ENCODE measurements at regions not wholly inside any gene's neighbourhood (a gene's known extent, or its start where the extent isn't known, plus 50 kb on each side); places are given as distances from the start of the nearest gene placed in this dataset.
A peak's percentile ranks its signal among the peaks of the same experiment; 100 is the strongest.

DNA sequence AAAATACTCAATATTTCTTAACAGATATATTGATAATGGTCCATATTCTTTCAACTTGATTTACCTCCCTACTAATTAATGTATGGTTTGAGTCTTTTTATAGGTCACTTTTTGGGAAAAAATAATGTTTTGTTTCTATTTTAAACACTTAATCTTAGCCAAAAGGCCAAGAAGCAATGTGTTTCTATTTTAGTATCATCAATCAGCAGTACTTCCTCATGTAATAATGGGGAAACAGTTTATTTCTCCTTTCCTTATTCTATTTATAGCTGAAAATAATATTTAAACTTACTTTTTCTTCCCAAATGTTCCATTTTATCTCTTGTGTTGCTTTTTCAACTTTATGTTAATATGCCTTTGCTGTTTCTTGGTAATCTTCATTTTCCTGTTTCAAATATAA lies 295.1 kb downstream of the ALDH8A1 start:
- intact Hi-C loops (cut with DNase I), result no loop called here
- Histone ChIP-seq H3K4me1 (no peaks in the 10 kb centered on the region), H3K27ac (no peak overlapping the region)

DNA sequence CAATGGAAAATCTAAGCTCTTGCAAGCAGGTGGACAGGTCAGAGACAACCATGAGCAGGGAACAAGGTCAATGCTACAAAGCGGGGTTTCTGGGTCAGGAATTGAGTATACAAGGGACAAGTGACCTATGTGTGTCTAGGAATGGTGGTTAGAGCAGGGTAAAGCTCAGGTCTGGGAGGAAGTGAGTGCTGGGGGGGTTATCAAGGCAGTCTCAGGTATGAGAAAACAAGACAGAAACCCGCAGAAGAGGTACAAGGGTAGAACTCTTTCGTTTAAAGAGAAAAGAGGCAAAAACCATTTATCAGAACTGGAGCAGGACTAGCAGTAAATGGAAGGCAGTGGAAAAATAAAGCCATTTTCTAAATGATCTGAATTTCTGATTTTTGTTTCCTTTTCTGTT lies 298.4 kb downstream of the ALDH8A1 start:
- no peaks in the 10 kb centered on the region for H3K36me3 ChIP-seq
- no peak for DNase-seq
- no peaks in the 10 kb centered on the region for H3K4me1 ChIP-seq
- WGBS, 2 donors, result 92% methylated on average over 3 of the region's 3 CpGs
- H3K4me3 ChIP-seq, result no peak overlapping the region
- TF ChIP-seq POLR2AphosphoS5 (IDR thresholded peaks at IDR 0.05), result no peak
- TF ChIP-seq, protein P1, sequence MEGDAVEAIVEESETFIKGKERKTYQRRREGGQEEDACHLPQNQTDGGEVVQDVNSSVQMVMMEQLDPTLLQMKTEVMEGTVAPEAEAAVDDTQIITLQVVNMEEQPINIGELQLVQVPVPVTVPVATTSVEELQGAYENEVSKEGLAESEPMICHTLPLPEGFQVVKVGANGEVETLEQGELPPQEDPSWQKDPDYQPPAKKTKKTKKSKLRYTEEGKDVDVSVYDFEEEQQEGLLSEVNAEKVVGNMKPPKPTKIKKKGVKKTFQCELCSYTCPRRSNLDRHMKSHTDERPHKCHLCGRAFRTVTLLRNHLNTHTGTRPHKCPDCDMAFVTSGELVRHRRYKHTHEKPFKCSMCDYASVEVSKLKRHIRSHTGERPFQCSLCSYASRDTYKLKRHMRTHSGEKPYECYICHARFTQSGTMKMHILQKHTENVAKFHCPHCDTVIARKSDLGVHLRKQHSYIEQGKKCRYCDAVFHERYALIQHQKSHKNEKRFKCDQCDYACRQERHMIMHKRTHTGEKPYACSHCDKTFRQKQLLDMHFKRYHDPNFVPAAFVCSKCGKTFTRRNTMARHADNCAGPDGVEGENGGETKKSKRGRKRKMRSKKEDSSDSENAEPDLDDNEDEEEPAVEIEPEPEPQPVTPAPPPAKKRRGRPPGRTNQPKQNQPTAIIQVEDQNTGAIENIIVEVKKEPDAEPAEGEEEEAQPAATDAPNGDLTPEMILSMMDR (IDR thresholded peaks at IDR 0.05), result no peak
- no peak for TF ChIP-seq EP300 (IDR thresholded peaks at IDR 0.05)
- H3K9me3 ChIP-seq, result no peaks in the 10 kb centered on the region
- H3K27me3 ChIP-seq, result no peaks in the 10 kb centered on the region
- no peak overlapping the region for H3K27ac ChIP-seq
- intact Hi-C loops (cut with DNase I), result no loop called here

More for the DNA sequence above, 295.1 kb downstream of the ALDH8A1 start:
- TF ChIP-seq POLR2A (IDR thresholded peaks at IDR 0.05) (no peak), POLR2AphosphoS5 (IDR thresholded peaks at IDR 0.05) (no peak), EP300 (IDR thresholded peaks at IDR 0.05) (no peak)
- TF ChIP-seq, protein P1 (IDR thresholded peaks at IDR 0.05), result no peak
- H3K4me3 ChIP-seq, result no peak overlapping the region
- DNase-seq, result no peak
- no peaks in the 10 kb centered on the region for H3K36me3 ChIP-seq
- no peaks in the 10 kb centered on the region for H3K9me3 ChIP-seq
- H3K27me3 ChIP-seq, result no peaks in the 10 kb centered on the region

DNA sequence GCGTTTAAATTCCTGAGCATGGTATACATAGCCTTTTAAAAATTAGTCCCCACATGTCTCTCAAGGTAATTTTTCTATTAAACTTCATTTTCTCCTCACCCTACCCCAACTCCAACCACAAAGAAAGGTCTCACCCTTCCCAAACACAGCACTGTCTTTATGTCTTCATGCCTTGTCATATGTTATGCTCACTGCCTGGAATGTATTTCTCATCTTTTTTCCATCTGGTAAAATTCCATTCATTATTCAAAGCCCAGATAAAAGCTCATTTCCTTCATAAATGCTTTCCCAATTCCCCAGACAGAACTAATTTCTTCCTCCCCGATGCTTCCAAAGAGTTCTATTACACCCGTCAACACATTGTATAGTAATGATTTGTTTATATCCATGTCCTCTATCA lies 302.0 kb downstream of the ALDH8A1 start:
- WGBS, 2 donors, result 94% methylated on average over 3 of the region's 3 CpGs
- Histone ChIP-seq H3K27ac (no peak overlapping the region), H3K4me3 (no peak overlapping the region), H3K36me3 (no peaks in the 10 kb centered on the region), H3K9me3 (no peaks in the 10 kb centered on the region), H3K4me1 (no peaks in the 10 kb centered on the region), H3K27me3 (no peaks in the 10 kb centered on the region)
- intact Hi-C loops (cut with DNase I), result no loop called here
- no peak for DNase-seq
- no peak for TF ChIP-seq POLR2AphosphoS5 (IDR thresholded peaks at IDR 0.05)
- TF ChIP-seq EP300 (IDR thresholded peaks at IDR 0.05), result no peak
- TF ChIP-seq POLR2A (IDR thresholded peaks at IDR 0.05), result no peak
- TF ChIP-seq, protein P1 (IDR thresholded peaks at IDR 0.05), result no peak

DNA sequence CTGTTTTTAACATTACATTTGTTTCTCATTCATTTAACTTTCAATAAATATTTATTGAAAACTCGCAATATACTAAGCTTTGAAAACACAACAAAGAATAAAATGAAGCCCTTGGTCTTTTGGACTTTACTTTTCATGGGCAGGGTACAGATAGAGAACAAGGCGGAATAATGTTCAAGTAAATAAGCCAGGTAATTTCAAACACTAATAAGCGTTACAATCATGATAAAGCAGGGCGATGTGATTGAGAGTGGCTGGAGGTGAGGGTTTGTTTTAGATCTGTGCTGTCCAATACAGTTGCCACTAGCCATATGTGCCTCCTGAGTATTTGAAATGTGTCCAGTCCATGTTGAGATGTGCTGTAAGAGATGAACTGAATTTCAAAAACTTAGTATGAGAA lies 307.1 kb downstream of the ALDH8A1 start:
- Histone ChIP-seq H3K9me3 (no peaks in the 10 kb centered on the region), H3K27ac (no peak overlapping the region), H3K4me1 (peaks cover 0 to 12% (median 7%) of the 10 kb centered on the region in 4 donors), H3K4me3 (no peak overlapping the region), H3K27me3 (no peaks in the 10 kb centered on the region), H3K36me3 (no peaks in the 10 kb centered on the region)
- WGBS, 2 donors, result 27 to 83% methylated on average over 4 of the region's 4 CpGs
- TF ChIP-seq POLR2A (IDR thresholded peaks at IDR 0.05) (no peak), EP300 (IDR thresholded peaks at IDR 0.05) (no peak), POLR2AphosphoS5 (IDR thresholded peaks at IDR 0.05) (no peak)
- TF ChIP-seq, protein P1 (IDR thresholded peaks at IDR 0.05), result no peak
- intact Hi-C loops (cut with DNase I), result no loop called here
- DNase-seq, result no peak

DNA sequence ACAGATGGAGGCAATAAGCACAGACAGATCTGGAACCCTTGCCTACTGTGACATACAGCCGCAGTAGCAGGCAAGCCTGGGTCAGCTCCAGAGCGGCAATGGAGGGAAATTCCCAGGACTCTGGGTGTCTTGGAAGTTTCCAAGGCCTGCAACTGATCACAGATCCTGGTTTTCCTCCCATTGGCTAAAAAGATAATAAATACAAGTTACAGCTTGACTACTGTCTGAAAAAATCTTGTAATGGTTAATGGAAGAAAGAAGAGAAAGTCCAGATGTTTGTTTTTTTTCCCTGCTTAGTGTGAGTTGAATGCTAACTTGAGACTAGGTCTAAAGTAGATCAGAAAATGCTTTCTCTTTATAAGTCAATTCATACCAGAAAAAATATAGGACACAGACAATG lies 307.6 kb downstream of the ALDH8A1 start:
- Histone ChIP-seq H3K9me3 (no peaks in the 10 kb centered on the region), H3K27me3 (no peaks in the 10 kb centered on the region), H3K4me3 (no peak overlapping the region), H3K36me3 (no peaks in the 10 kb centered on the region), H3K4me1 (peaks cover 0 to 12% (median 7%) of the 10 kb centered on the region in 4 donors), H3K27ac (no peak overlapping the region)
- TF ChIP-seq POLR2AphosphoS5 (IDR thresholded peaks at IDR 0.05), result peak in 2 of 4 donors; percentile 22 to 32
- TF ChIP-seq POLR2A (IDR thresholded peaks at IDR 0.05), result no peak
- 65 to 70% methylated on average over 2 of the region's 2 CpGs for WGBS, 2 donors
- no peak for DNase-seq
- intact Hi-C loops (cut with DNase I), result no loop called here
